HG03378 (cell line): ENCODE measurements at regions not wholly inside any gene's neighbourhood (a gene's known extent, or its start where the extent isn't known, plus 50 kb on each side); places are given as distances from the start of the nearest gene placed in this dataset.
A peak's percentile ranks its signal among the peaks of the same experiment; 100 is the strongest.

Experiments used
- ATAC-seq: cut with Tn5 transposase; IDR thresholded peaks from one replicate; pipeline ENCODE4 v1.9.1; 2021; ENCODE audit warnings: mild to moderate bottlenecking, moderate library complexity; ENCODE audit not compliant: unreplicated experiment

GRCh38 chr2:143899987-143900386, 619.9 kb downstream of the ZEB2 start:
- ATAC-seq: no peak

- ATAC-seq: no peak
Observed at GRCh38 chr2:143893371-143893770, 626.5 kb downstream of the ZEB2 start.

- no peak for ATAC-seq
Observed at GRCh38 chr2:143891879-143892308, 628.0 kb downstream of the ZEB2 start.

- ATAC-seq: no peak
Observed at GRCh38 chr2:143890798-143891197, 629.1 kb downstream of the ZEB2 start.

GRCh38 chr2:143889216-143889615, 630.7 kb downstream of the ZEB2 start:
- no peak for ATAC-seq

- no peak for ATAC-seq
Observed at GRCh38 chr2:143885461-143885860, 634.5 kb downstream of the ZEB2 start.

GRCh38 chr2:143881246-143881645, 638.7 kb downstream of the ZEB2 start:
- ATAC-seq: no peak

GRCh38 chr2:143877876-143878530, 641.9 kb downstream of the ZEB2 start:
- ATAC-seq: no peak

- ATAC-seq: no peak
Observed at GRCh38 chr2:143877056-143877455, 642.9 kb downstream of the ZEB2 start.

GRCh38 chr2:143875295-143876233, 644.4 kb downstream of the ZEB2 start:
- ATAC-seq: peak; percentile 77

GRCh38 chr2:143873886-143874285, 646.0 kb downstream of the ZEB2 start:
- ATAC-seq: no peak

GRCh38 chr2:143870696-143871095, 649.2 kb downstream of the ZEB2 start:
- ATAC-seq: no peak

- ATAC-seq: no peak
Observed at GRCh38 chr2:143856978-143857377, 662.9 kb downstream of the ZEB2 start.

GRCh38 chr2:143852759-143853158, 667.2 kb downstream of the ZEB2 start:
- no peak for ATAC-seq

- ATAC-seq: no peak
Observed at GRCh38 chr2:143850084-143850483, 669.8 kb downstream of the ZEB2 start.

GRCh38 chr2:143847257-143847656, 672.7 kb downstream of the ZEB2 start:
- ATAC-seq: no peak

- ATAC-seq: no peak
Observed at GRCh38 chr2:143844986-143845385, 674.9 kb downstream of the ZEB2 start.

- ATAC-seq: no peak
Observed at GRCh38 chr2:143843686-143844085, 676.2 kb downstream of the ZEB2 start.

- ATAC-seq: no peak
Observed at GRCh38 chr2:143842836-143843235, 677.1 kb downstream of the ZEB2 start.

GRCh38 chr2:143841935-143842334, 678.0 kb downstream of the ZEB2 start:
- no peak for ATAC-seq

GRCh38 chr2:143840601-143841000, 679.3 kb downstream of the ZEB2 start:
- no peak for ATAC-seq

GRCh38 chr2:143840194-143840593, 679.7 kb downstream of the ZEB2 start:
- no peak for ATAC-seq
